GM12891 (cell line): ENCODE measurements at regions not wholly inside any gene's neighbourhood (a gene's known extent, or its start where the extent isn't known, plus 50 kb on each side); places are given as distances from the start of the nearest gene placed in this dataset.

ENCODE experiments used
- POLR2A ChIP-seq: IDR thresholded peaks from 2 replicates; pipeline ENCODE4 v1.6.1; 2011; ENCODE audit warnings: low read depth, low read length, control low read depth
- POLR2AphosphoS5 ChIP-seq: IDR thresholded peaks from 2 replicates; pipeline ENCODE4 v1.6.1; 2011; ENCODE audit warnings: low read depth, low read length, control low read depth

- TF ChIP-seq POLR2A (no peak), POLR2AphosphoS5 (no peak)
These were observed 511.3 kb downstream of the NPHP4 start for GRCh38 chr1:5480906-5481305.
